ENCODE measurements at regions not wholly inside any gene's neighbourhood (a gene's known extent, or its start where the extent isn't known, plus 50 kb on each side); places are given as distances from the start of the nearest gene placed in this dataset.

- DNase-seq = no peak
Observed at GRCh38 chr10:83037653-83038052, 1101.7 kb upstream of the GHITM start.

GRCh38 chr10:83038631-83039030 lies 1100.7 kb upstream of the GHITM start:
- DNase-seq = no peak

- DNase-seq = no peak
Observed at GRCh38 chr10:83045731-83046130, 1093.6 kb upstream of the GHITM start.

- DNase-seq = no peak
Observed at GRCh38 chr10:83050815-83051214, 1088.5 kb upstream of the GHITM start.

GRCh38 chr10:83062871-83063270 lies 1076.4 kb upstream of the GHITM start:
- no peak for DNase-seq

GRCh38 chr10:83073472-83073871 lies 1065.8 kb upstream of the GHITM start:
- no peak for DNase-seq

- DNase-seq = no peak
Observed at GRCh38 chr10:83075016-83075814, 1064.1 kb upstream of the GHITM start.

- DNase-seq = no peak
Observed at GRCh38 chr10:83075815-83076355, 1063.4 kb upstream of the GHITM start.

GRCh38 chr10:83076443-83076842 lies 1062.9 kb upstream of the GHITM start:
- DNase-seq = no peak

- DNase-seq = no peak
Observed at GRCh38 chr10:83078160-83078559, 1061.1 kb upstream of the GHITM start.

- DNase-seq = no peak
Observed at GRCh38 chr10:83078645-83079044, 1060.7 kb upstream of the GHITM start.

- no peak for DNase-seq
Observed at GRCh38 chr10:83083831-83084230, 1055.5 kb upstream of the GHITM start.

GRCh38 chr10:83089335-83089734 lies 1050.0 kb upstream of the GHITM start:
- no peak for DNase-seq

- DNase-seq = no peak
Observed at GRCh38 chr10:83104616-83105015, 1034.7 kb upstream of the GHITM start.

- DNase-seq = no peak
Observed at GRCh38 chr10:83108565-83109333, 1030.6 kb upstream of the GHITM start.

GRCh38 chr10:83119346-83119745 lies 1020.0 kb upstream of the GHITM start:
- DNase-seq = no peak

GRCh38 chr10:83122336-83122735 lies 1017.0 kb upstream of the GHITM start:
- DNase-seq = no peak

- peak; percentile 41 for DNase-seq
Observed at GRCh38 chr10:83127942-83128575, 1011.2 kb upstream of the GHITM start.

- no peak for DNase-seq
Observed at GRCh38 chr10:83140811-83141210, 998.5 kb upstream of the GHITM start.

GRCh38 chr10:83142074-83142563 lies 997.2 kb upstream of the GHITM start:
- DNase-seq = no peak

GRCh38 chr10:83144461-83144860 lies 994.8 kb upstream of the GHITM start:
- no peak for DNase-seq

- DNase-seq = no peak
Observed at GRCh38 chr10:83153714-83154113, 985.6 kb upstream of the GHITM start.

GRCh38 chr10:83164156-83164555 lies 975.2 kb upstream of the GHITM start:
- no peak for DNase-seq

Measured in fibroblast of skin of right biceps (primary cell).